HEK293 (cell line): ENCODE measurements at regions not wholly inside any gene's neighbourhood (a gene's known extent, or its start where the extent isn't known, plus 50 kb on each side); places are given as distances from the start of the nearest gene placed in this dataset.

Source experiments
- CTCF ChIA-PET: fragments of 350-600 bp; formaldehyde crosslinking; extraction: SDS; loops from one replicate; lab custom pipeline; 2021; ENCODE audit warnings: antibody characterized with exemption; lab: Yijun Ruan, JAX
- POLR2A ChIA-PET: fragments of 300-600 bp; formaldehyde crosslinking; extraction: SDS; loops from one replicate; lab custom pipeline; 2020; ENCODE audit warnings: antibody characterized with exemption, inconsistent platforms; lab: Yijun Ruan, JAX
- H3K27ac ChIP-seq: fragments of 200-500 bp; sonication (Bioruptor generic); 2 replicates; pipeline ENCODE4 v1.5.1; 2014; ENCODE audit warnings: low read depth, low read length, control low read depth, inconsistent platforms; ENCODE audit errors: extremely low read depth
- H3K36me3 ChIP-seq, 2 experiments: fragments of 200-500 bp in 1 of 2; sonication (Bioruptor generic) in 1 of 2; 1 replicate in 1 of 2; 2 replicates in 1 of 2; pipeline ENCODE4 v1.5.1; 2014 to 2017; ENCODE audit warnings: inconsistent platforms in 2 of 2, low read length in 2 of 2; ENCODE audit not compliant: control insufficient read depth in 2 of 2, insufficient read depth in 1 of 2
- H3K4me1 ChIP-seq: fragments of 200-500 bp; sonication (Bioruptor generic); 2 replicates; pipeline ENCODE4 v1.5.1; 2014; ENCODE audit warnings: mild to moderate bottlenecking, low read length, inconsistent platforms; ENCODE audit not compliant: control insufficient read depth, insufficient read depth
- H3K4me3 ChIP-seq: 2 replicates; pipeline ENCODE4 v1.5.1; 2011; ENCODE audit warnings: low read depth, mild to moderate bottlenecking, control low read depth, low read length, moderate library complexity
- H3K9me3 ChIP-seq: fragments of 200-500 bp; sonication (Bioruptor generic); 2 replicates; pipeline ENCODE4 v1.5.1; 2014; ENCODE audit warnings: low read depth, low read length, inconsistent platforms; ENCODE audit not compliant: control insufficient read depth, insufficient read depth
- HOXA7 ChIP-seq: sonication (generic); formaldehyde crosslinking; IDR thresholded peaks from 2 replicates; pipeline ENCODE4 v1.8.1; 2022; ENCODE audit warnings: missing genetic modification reagents, borderline replicate concordance
- MZF1 ChIP-seq: fragments of 450-650 bp; formaldehyde crosslinking; IDR thresholded peaks from 2 replicates; pipeline ENCODE4 v1.5.1; 2017; ENCODE audit warnings: missing biosample characterization, missing genetic modification characterization, borderline replicate concordance
- SCRT1 ChIP-seq: fragments of 450-650 bp; formaldehyde crosslinking; IDR thresholded peaks from 2 replicates; pipeline ENCODE4 v1.5.1; 2016; ENCODE audit warnings: missing biosample characterization, missing genetic modification characterization, borderline replicate concordance
- ZEB2 ChIP-seq: fragments of 450-650 bp; formaldehyde crosslinking; IDR thresholded peaks from 2 replicates; pipeline ENCODE4 v1.5.1; 2016; ENCODE audit warnings: missing biosample characterization, missing genetic modification characterization
- ZNF133 ChIP-seq: fragments of 450-650 bp; formaldehyde crosslinking; IDR thresholded peaks from 2 replicates; pipeline ENCODE4 v1.5.1; 2016; ENCODE audit warnings: missing biosample characterization, missing genetic modification characterization
- ZNF138 ChIP-seq: fragments of 450-650 bp; formaldehyde crosslinking; IDR thresholded peaks from 2 replicates; pipeline ENCODE4 v1.5.1; 2016; ENCODE audit warnings: missing biosample characterization, missing genetic modification characterization, borderline replicate concordance
- ZNF335 ChIP-seq: fragments of 450-650 bp; formaldehyde crosslinking; conservative IDR thresholded peaks from 2 replicates; pipeline ENCODE4 v1.5.1; 2016; ENCODE audit warnings: missing biosample characterization, missing genetic modification characterization
- ZNF433 ChIP-seq: fragments of 450-650 bp; formaldehyde crosslinking; IDR thresholded peaks from 2 replicates; pipeline ENCODE4 v1.5.1; 2016; ENCODE audit warnings: missing biosample characterization, missing genetic modification characterization, low read depth
- ZNF518A ChIP-seq: fragments of 450-650 bp; formaldehyde crosslinking; conservative IDR thresholded peaks from 2 replicates; pipeline ENCODE4 v1.5.1; 2016; ENCODE audit warnings: low read depth, missing biosample characterization, missing genetic modification characterization
- ZNF544 ChIP-seq: fragments of 450-650 bp; formaldehyde crosslinking; IDR thresholded peaks from 2 replicates; pipeline ENCODE4 v1.5.0; 2017; ENCODE audit warnings: missing biosample characterization, missing genetic modification characterization
- ZNF560 ChIP-seq: fragments of 450-650 bp; formaldehyde crosslinking; IDR thresholded peaks from 2 replicates; pipeline ENCODE4 v1.5.1; 2017; ENCODE audit warnings: missing biosample characterization, missing genetic modification characterization, borderline replicate concordance
- ZNF571 ChIP-seq: fragments of 450-650 bp; formaldehyde crosslinking; IDR thresholded peaks from 2 replicates; pipeline ENCODE4 v1.5.0; 2017; ENCODE audit warnings: missing biosample characterization, missing genetic modification characterization
- ZNF610 ChIP-seq: fragments of 450-650 bp; formaldehyde crosslinking; IDR thresholded peaks from 2 replicates; pipeline ENCODE4 v1.5.1; 2016; ENCODE audit warnings: missing biosample characterization, missing genetic modification characterization, borderline replicate concordance
- ZNF621 ChIP-seq: fragments of 450-650 bp; formaldehyde crosslinking; IDR thresholded peaks from 2 replicates; pipeline ENCODE4 v1.5.1; 2017; ENCODE audit warnings: missing biosample characterization, missing genetic modification characterization
- ZNF623 ChIP-seq: fragments of 450-650 bp; formaldehyde crosslinking; IDR thresholded peaks from 2 replicates; pipeline ENCODE4 v1.5.1; 2016; ENCODE audit warnings: missing biosample characterization, missing genetic modification characterization
- ZSCAN16 ChIP-seq: fragments of 450-650 bp; formaldehyde crosslinking; IDR thresholded peaks from 2 replicates; pipeline ENCODE4 v1.5.1; 2016; ENCODE audit warnings: missing biosample characterization, missing genetic modification characterization
- TF ChIP-seq, protein P1 (sequence below): fragments of 450-650 bp; formaldehyde crosslinking; IDR thresholded peaks from 2 replicates; pipeline ENCODE4 v1.5.1; 2016; ENCODE audit warnings: missing biosample characterization, missing genetic modification characterization
- TF ChIP-seq, protein P2 (sequence below): fragments of 450-650 bp; formaldehyde crosslinking; IDR thresholded peaks from 2 replicates; pipeline ENCODE4 v1.5.1; 2016; ENCODE audit warnings: missing biosample characterization, missing genetic modification characterization
- TF ChIP-seq, protein P3 (sequence below): fragments of 450-650 bp; formaldehyde crosslinking; IDR thresholded peaks from 2 replicates; pipeline ENCODE4 v1.5.1; 2016; ENCODE audit warnings: missing biosample characterization, missing genetic modification characterization

GRCh38 chr15:24848050-24848449 is 106.7 kb upstream of the SNRPN start (continued):
- TF ChIP-seq ZNF335 (tag by site-specific recombination) = no peak
- TF ChIP-seq SCRT1 = no peak
- TF ChIP-seq ZNF571 = no peak
- no peak for TF ChIP-seq ZSCAN16 (tag by site-specific recombination)
- TF ChIP-seq, protein P1, sequence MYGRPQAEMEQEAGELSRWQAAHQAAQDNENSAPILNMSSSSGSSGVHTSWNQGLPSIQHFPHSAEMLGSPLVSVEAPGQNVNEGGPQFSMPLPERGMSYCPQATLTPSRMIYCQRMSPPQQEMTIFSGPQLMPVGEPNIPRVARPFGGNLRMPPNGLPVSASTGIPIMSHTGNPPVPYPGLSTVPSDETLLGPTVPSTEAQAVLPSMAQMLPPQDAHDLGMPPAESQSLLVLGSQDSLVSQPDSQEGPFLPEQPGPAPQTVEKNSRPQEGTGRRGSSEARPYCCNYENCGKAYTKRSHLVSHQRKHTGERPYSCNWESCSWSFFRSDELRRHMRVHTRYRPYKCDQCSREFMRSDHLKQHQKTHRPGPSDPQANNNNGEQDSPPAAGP (tag by site-specific recombination) = no peak
- TF ChIP-seq, protein P2, sequence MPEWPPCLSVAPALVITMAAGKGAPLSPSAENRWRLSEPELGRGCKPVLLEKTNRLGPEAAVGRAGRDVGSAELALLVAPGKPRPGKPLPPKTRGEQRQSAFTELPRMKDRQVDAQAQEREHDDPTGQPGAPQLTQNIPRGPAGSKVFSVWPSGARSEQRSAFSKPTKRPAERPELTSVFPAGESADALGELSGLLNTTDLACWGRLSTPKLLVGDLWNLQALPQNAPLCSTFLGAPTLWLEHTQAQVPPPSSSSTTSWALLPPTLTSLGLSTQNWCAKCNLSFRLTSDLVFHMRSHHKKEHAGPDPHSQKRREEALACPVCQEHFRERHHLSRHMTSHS (tag by site-specific recombination) = no peak

DNA sequence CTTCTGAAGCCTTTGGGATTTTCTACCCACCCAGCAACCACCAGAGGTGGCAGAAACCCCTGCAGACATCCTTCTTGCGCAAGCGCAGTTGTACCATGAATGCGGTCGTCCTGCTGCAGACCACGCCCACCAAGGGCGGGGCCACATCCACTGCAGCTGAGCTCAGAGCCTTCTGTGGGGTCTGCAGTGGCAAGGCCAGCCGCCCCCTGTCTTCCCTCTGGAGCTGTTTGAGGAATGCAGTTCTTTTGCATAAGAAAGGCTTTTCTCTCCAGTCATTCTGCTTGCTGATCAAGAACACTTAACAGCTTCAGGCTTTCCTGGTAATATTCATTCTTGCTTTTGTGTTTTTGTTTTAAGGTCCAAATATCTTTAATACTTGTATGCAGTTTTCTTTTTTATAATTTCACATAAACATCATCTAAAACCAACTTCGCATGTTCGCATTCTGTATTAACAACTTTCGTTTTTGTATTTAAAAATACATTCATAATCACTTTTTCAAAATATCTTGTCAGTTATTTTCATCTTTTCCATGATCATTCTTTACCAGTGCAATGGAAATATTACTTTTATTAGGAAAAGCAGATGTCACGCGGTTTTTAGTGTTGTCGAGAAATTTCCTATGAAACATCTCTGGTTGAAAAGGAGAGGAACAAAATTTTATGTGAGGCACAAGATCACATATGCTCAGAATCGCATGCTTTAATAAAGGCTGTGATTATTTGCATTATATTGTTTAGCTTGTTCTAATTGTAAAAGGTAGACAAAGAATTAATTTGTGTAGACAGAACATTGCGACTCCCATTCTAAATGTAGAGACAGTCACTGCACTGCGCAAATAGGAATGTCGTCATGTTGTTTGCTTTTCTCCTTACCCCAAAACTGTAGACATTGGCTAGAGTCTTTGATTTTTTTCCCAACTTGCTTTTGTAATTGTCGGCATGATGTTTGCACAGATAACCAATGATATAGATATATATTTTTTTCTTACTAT is 98.1 kb upstream of the SNRPN start:
- H3K27ac ChIP-seq = no peak overlapping the region
- no peak overlapping the region for H3K4me3 ChIP-seq
- TF ChIP-seq ZNF544 (tag by site-specific recombination) (no peak), HOXA7 (CRISPR knock-in tag) (no peak), ZNF138 (no peak), ZNF610 (tag by site-specific recombination) (no peak), ZNF621 (tag by site-specific recombination) (no peak), ZNF518A (tag by site-specific recombination) (no peak), ZSCAN16 (tag by site-specific recombination) (no peak), ZNF433 (tag by site-specific recombination) (no peak), MZF1 (tag by site-specific recombination) (no peak), ZEB2 (tag by site-specific recombination) (no peak), ZNF623 (tag by site-specific recombination) (no peak), ZNF560 (tag by site-specific recombination) (no peak), ZNF133 (tag by site-specific recombination) (no peak)
- TF ChIP-seq, protein P3, sequence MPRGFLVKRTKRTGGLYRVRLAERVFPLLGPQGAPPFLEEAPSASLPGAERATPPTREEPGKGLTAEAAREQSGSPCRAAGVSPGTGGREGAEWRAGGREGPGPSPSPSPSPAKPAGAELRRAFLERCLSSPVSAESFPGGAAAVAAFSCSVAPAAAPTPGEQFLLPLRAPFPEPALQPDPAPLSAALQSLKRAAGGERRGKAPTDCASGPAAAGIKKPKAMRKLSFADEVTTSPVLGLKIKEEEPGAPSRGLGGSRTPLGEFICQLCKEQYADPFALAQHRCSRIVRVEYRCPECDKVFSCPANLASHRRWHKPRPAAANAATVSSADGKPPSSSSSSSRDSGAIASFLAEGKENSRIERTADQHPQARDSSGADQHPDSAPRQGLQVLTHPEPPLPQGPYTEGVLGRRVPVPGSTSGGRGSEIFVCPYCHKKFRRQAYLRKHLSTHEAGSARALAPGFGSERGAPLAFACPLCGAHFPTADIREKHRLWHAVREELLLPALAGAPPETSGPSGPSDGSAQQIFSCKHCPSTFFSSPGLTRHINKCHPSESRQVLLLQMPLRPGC (tag by site-specific recombination) = no peak
- TF ChIP-seq, protein P1 (tag by site-specific recombination) = no peak
- POLR2A ChIA-PET = no interaction called here
- no peaks in the 10 kb centered on the region for H3K9me3 ChIP-seq
- H3K36me3 ChIP-seq = no peaks in the 10 kb centered on the region
- CTCF ChIA-PET = no interaction called here
- H3K4me1 ChIP-seq = no peaks in the 10 kb centered on the region
